T47D (cell line): ENCODE measurements at regions not wholly inside any gene's neighbourhood (a gene's known extent, or its start where the extent isn't known, plus 50 kb on each side); places are given as distances from the start of the nearest gene placed in this dataset.

ENCODE experiments used
- DNase-seq, 2 experiments: peaks; one replicate each; pipeline versions ENCODE4 v3.0.0 to v3.0.0-alpha.2; 2011 to 2012; ENCODE audit warnings: low read depth in 1 of 2, low spot score in 1 of 2
- JUND ChIP-seq: IDR thresholded peaks from 2 replicates; pipeline ENCODE4 v1.6.1; 2012; ENCODE audit warnings: low read depth
- in situ Hi-C: cut with HindIII; loops from 2 replicates; pipeline ENCODE4 v1.10.0; 2016; ENCODE audit warnings: low sequenced_read_pairs, low pct_unique_long_range_greater_than_20kb

DNA sequence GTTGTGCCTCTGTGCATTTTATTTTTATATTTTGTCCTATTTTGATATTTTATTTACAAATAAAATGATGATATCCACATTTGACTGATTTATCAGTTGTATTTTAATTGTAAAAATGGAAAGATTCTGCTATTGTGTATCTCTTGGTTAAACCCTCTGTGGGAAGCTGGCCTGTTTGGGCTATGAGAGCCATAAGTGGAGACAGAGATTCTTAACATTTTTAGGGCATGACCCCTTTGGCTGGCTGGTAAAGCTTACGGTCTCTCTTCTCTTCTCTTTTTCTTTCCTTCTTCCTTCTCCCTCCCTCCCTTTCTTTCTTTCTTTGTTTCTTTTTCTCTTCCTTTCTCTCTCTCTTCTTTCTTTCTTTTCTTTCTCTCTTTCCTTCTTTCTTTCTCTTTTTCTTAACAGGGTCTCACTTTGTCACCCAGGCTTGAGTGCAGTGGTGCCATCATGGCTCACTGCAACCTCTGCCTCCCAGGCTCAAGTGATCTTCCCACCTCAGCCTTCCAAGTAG is 172.3 kb upstream of the CDYL start:
- no peak for TF ChIP-seq JUND
- in situ Hi-C loops: no loop called here
- no peak for DNase-seq

DNA sequence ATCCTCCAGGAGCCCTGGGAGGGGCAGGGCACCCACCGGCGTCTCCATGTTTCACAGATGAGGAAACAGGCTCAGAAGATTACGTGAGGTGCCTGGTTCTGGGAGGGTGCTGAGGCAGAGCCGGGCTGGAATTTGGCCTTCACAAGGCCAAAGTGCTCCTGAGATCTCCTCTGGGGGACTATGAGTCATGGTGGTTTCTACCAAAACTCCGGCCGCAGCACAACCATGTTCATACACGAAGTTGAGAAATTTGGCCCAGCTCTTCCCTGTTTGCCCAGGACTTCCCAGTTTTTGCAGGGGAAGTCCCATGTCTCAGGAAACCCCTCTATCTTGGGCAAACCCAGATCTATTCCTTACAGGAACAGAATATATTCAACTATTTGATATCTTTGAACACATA is 172.9 kb upstream of the CDYL start:
- no peak for TF ChIP-seq JUND
- in situ Hi-C loops: no loop called here
- no peak for DNase-seq

GRCh38 chr6:4599924-4600323 is 176.3 kb upstream of the CDYL start:
- in situ Hi-C loops: no loop called here
- DNase-seq: no peak
- no peak for TF ChIP-seq JUND

- DNase-seq: no peak
- in situ Hi-C loops: no loop called here
- no peak for TF ChIP-seq JUND
These were observed 177.7 kb upstream of the CDYL start for GRCh38 chr6:4598384-4598995.

- no peak for DNase-seq
- in situ Hi-C loops: no loop called here
- TF ChIP-seq JUND: no peak
These were observed 182.3 kb upstream of the CDYL start for GRCh38 chr6:4593951-4594350.

DNA sequence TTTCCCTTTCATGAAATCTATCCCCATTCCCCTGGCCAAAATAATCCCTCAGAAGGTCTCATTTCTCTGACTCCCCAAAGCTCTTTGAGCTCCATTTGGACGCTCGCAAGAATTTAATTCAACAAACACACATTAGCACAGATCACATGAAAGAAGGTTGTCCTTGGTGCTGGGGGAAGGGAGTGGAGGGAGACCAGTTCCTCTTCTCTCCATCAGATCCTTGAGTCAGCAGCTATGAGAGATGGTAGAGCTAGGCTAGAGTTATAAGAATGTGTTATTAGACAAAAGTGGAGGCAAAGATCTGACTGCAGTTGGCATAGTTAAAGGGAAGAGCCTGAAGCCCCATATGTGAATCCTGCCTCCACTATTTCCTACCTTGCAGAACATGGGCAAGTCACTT is 184.2 kb upstream of the CDYL start:
- in situ Hi-C loops: no loop called here
- TF ChIP-seq JUND: no peak
- no peak for DNase-seq

DNA sequence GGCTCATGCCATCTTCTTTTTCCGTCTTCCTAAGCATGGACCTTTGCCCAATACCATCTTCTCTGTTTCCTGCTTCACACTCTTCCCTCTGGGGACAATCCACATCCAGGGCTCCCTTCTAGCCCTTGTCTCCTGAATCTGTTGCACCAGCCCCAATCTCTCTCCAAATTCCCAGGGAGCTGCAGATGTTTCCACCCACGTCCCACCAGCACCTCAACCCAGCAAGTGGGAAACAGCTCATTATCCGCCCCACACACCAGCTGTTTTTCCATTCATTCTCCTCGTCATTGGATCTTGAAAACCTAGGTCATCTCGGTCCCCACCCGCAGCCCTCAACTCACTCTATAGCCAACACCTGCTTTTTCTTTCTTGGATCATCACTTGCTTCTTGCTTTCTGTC is 185.0 kb upstream of the CDYL start:
- no peak for DNase-seq
- in situ Hi-C loops: no loop called here
- TF ChIP-seq JUND: no peak

GRCh38 chr6:4589295-4589694 is 186.9 kb upstream of the CDYL start:
- DNase-seq: no peak
- in situ Hi-C loops: no loop called here
- TF ChIP-seq JUND: no peak

DNA sequence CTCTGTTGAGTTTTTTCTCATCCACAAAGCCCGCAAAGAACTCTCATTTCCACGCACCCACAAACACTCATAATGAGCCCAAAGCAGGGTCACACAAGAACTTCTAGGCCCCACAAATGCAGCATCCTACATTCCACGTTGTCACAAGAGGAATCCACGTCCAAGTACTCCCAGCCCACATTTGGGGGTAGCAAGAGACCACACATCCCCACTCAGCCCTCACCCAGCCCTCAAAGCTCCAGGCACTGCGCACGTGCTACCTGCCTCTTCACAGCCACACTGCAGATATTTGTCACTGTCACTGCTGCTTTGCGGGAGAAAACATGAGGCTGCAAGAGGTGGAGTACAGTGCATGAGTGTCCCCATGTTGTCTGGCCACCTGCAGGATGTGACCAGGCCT is 187.6 kb upstream of the CDYL start:
- DNase-seq: no peak
- TF ChIP-seq JUND: no peak
- in situ Hi-C loops: no loop called here

DNA sequence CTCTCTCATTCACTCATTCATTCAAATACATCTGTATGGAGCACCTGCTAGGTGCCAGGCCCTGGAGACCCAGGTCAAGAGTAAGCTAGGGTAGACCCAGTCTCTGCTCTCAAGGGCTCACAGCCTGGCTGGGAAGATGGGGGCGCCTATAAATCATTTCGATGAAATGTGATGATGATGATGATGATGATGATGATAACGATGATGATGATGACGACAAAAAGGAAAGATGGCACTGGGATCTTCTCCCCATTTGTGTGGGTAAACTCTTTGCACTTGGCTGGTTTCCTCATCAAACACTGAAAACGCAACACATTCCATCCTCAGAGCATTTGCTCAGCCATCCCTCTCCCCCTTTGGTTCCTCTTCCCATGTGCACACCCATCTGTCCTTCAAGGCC is 188.0 kb upstream of the CDYL start:
- DNase-seq: no peak
- in situ Hi-C loops: no loop called here
- no peak for TF ChIP-seq JUND

GRCh38 chr6:4587171-4587570 is 189.0 kb upstream of the CDYL start:
- no peak for TF ChIP-seq JUND
- in situ Hi-C loops: no loop called here
- no peak for DNase-seq

DNA sequence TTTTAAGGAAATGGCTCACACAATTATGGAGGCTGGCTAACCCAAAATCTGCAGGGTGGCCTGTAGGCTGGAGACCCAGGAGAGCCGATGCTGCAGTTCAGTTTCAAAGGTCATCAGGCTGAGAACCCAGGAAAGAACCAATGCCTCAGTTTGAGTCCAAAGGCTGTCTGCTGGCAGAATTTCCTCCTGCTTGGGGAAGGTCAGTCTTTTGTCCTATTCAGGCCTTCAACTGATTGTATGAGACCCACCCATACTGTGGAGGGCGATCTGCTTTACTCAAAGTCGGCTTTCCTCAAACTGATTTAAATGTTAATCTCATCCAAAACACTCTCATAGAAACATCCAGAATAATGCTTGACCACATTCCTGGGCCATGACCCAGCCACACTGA is 189.7 kb upstream of the CDYL start:
- DNase-seq: no peak
- in situ Hi-C loops: no loop called here
- TF ChIP-seq JUND: no peak

DNA sequence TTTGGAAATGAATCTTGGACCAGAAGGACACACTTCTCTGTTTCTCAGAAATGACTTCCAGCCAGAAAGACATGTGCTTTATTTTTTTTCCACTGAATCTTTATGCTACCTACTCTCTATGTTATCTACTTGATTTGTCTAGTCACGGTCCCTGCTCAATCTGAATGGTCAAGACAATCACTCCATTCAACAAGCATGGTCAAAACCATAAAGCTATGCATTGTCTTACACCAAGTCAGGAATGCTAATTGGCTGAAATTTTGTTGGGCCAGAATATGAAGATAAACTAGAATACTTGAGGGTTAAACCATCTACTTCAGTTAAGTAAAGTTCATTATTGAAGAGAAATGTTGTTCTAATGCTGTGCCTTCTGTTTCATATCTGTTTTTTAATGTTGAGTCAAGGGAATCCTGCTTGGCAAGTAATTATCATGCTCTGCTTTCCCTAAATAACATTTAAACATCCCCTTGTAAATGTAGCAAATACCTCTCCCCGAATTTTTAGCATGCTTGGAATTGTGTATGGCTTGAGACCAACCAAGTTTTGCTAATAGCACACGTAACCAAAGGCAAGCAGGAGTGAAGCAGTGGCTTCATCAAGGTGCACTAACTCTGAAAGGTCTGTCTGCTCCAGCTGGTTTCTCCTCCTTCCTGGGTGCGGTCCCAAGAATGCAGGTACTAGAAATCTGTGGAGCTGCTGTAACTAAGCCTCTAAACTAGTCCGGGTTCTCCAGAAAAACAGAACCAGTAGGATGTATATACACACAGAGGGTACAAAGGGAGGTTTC is 190.3 kb upstream of the CDYL start:
- DNase-seq: no peak
- TF ChIP-seq JUND: no peak
- in situ Hi-C loops: no loop called here

GRCh38 chr6:4584801-4585200 is 191.4 kb upstream of the CDYL start:
- in situ Hi-C loops: no loop called here
- TF ChIP-seq JUND: no peak
- DNase-seq: no peak
